Testis (tissue), 2 donors: ENCODE measurements at regions not wholly inside any gene's neighbourhood (a gene's known extent, or its start where the extent isn't known, plus 50 kb on each side); places are given as distances from the start of the nearest gene placed in this dataset.

ENCODE experiments used
- DNase-seq: peaks from one replicate; pipeline ENCODE4 v3.0.0-alpha.2; 2019
- H3K27ac ChIP-seq, 2 donors: fragments of 200-600 bp; sonication (generic); one replicate each; pipeline ENCODE4 v1.5.1; 2019
- H3K27me3 ChIP-seq: fragments of 200-600 bp; sonication (generic); one replicate; pipeline ENCODE4 v1.5.1; 2019
- H3K36me3 ChIP-seq: fragments of 200-600 bp; sonication (generic); one replicate; pipeline ENCODE4 v1.5.1; 2017; ENCODE audit warnings: low read depth; ENCODE audit errors: missing control alignments
- H3K4me1 ChIP-seq: fragments of 200-600 bp; sonication (generic); one replicate; pipeline ENCODE4 v1.5.1; 2019
- H3K4me3 ChIP-seq, 2 donors: fragments of 200-600 bp; sonication (generic); one replicate each; pipeline ENCODE4 v1.5.1; 2017 to 2019
- H3K9me3 ChIP-seq: fragments of 200-600 bp; sonication (generic); one replicate; pipeline ENCODE4 v1.5.1; 2017
- POLR2A ChIP-seq: fragments of 450-650 bp; IDR thresholded peaks from one replicate; pipeline ENCODE4 v1.6.1; 2017; ENCODE audit warnings: antibody characterized with exemption, mild to moderate bottlenecking, moderate library complexity
- WGBS, 2 donors: methylation state at CpG; one replicate each; pipeline ENCODE4 v1.1.5; 2018; 5-methylcytosine and 5-hydroxymethylcytosine counted together
- intact Hi-C: fragments of 100-400 bp; cut with DNase I; formaldehyde crosslinking; loops from one replicate; pipeline ENCODE4 v1.15.1; 2023; ENCODE audit warnings: low total_unique reads
- TF ChIP-seq, protein P1 (sequence below), 3 experiments: fragments of 450-650 bp in 2 of 3; fragments of 200-600 bp in 1 of 3; sonication (generic) in 1 of 3; IDR thresholded peaks; one replicate each; pipeline ENCODE4 v1.5.1; 2016 to 2019; ENCODE audit warnings: antibody characterized with exemption in 3 of 3, mild to moderate bottlenecking in 2 of 3, moderate library complexity in 1 of 3

DNA sequence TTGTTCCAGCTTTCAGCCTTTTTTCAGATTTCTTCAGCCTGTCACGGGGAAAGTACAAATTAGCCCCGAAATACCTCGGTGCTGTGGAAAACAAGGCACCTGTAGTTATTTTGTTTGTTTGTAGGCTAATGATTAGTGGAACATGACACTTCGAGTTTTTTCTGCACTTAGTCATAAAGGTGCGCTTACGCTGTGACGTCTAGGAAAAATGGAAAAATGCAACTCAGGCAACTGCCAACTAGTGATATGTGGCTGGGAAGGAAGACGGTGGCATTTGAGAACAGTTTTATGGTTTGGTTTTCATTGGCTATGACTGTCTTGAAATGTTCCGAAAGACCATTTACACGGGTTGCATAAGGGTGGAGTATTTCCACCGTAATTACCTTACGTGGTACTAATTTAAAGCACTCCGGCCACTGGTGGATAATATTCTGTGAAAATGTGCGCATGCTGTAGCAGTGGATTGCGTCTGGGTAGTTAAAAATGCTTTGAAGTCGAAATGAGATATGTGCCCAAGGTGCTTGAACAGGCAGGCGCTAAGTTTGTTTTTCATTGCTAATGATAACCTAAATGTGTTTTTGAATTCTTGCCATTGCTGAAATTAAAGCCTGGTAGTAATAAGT lies 94.5 kb upstream of the CELF2 start:
- TF ChIP-seq POLR2A = no peak
- TF ChIP-seq, protein P1, sequence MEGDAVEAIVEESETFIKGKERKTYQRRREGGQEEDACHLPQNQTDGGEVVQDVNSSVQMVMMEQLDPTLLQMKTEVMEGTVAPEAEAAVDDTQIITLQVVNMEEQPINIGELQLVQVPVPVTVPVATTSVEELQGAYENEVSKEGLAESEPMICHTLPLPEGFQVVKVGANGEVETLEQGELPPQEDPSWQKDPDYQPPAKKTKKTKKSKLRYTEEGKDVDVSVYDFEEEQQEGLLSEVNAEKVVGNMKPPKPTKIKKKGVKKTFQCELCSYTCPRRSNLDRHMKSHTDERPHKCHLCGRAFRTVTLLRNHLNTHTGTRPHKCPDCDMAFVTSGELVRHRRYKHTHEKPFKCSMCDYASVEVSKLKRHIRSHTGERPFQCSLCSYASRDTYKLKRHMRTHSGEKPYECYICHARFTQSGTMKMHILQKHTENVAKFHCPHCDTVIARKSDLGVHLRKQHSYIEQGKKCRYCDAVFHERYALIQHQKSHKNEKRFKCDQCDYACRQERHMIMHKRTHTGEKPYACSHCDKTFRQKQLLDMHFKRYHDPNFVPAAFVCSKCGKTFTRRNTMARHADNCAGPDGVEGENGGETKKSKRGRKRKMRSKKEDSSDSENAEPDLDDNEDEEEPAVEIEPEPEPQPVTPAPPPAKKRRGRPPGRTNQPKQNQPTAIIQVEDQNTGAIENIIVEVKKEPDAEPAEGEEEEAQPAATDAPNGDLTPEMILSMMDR (IDR thresholded peaks at IDR 0.05) = no peak
- Histone ChIP-seq H3K27ac (no peak overlapping the region), H3K36me3 (no peaks in the 10 kb centered on the region), H3K4me3 (no peak overlapping the region), H3K27me3 (no peaks in the 10 kb centered on the region), H3K9me3 (no peaks in the 10 kb centered on the region), H3K4me1 (no peaks in the 10 kb centered on the region)
- 54 to 77% methylated on average over 17 of the region's 17 CpGs for WGBS, 2 donors
- intact Hi-C loops = no loop called here
- DNase-seq = no peak

DNA sequence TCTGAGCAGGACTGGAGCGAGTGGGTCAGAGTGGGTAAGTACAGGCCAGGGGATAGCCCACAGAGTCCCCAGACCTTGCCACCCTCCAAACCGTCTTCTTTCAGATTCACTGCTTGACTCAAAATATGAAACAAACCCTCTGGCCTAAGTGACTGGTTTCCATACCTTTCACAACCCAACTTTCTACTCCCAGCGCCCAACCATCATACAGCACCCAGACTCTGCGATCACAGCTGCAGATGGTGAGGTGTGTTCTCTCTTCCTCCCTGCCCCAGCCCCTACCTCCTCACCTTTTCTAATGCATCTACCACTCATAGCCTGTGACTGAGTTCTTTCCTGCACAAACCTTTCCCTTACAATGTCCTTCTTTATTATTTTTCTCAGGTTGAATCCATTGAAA lies 92.0 kb upstream of the CELF2 start:
- no peak for DNase-seq
- no peak overlapping the region for H3K4me3 ChIP-seq
- intact Hi-C loops = no loop called here
- no peak for TF ChIP-seq POLR2A
- TF ChIP-seq, protein P1 (IDR thresholded peaks at IDR 0.05) = no peak
- no peaks in the 10 kb centered on the region for H3K9me3 ChIP-seq
- H3K36me3 ChIP-seq = no peaks in the 10 kb centered on the region
- 97 to 100% methylated on average over 4 of the region's 4 CpGs for WGBS, 2 donors
- H3K27ac ChIP-seq = no peak overlapping the region
- no peaks in the 10 kb centered on the region for H3K27me3 ChIP-seq
- H3K4me1 ChIP-seq = no peaks in the 10 kb centered on the region

DNA sequence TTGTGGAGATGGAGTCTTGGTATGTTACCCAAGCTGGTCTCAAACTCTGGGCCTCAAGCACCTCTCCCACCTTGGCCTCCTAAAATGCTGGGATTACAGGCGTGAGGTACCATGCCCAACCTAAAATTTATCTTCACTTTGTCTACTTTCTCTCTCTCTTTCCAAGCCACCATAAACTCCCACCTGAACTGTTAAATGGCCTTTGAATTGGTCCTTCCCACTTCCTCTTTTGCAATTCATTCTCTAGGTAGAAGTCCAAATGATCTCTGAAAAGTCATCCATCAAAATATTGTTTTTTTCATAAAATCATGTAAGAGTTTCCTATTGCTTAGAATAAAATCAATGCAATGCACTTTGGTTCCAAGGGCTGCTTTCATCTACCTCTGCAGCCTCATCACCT lies 90.1 kb upstream of the CELF2 start:
- Histone ChIP-seq H3K4me1 (no peaks in the 10 kb centered on the region), H3K27ac (no peak overlapping the region), H3K27me3 (no peaks in the 10 kb centered on the region), H3K9me3 (no peaks in the 10 kb centered on the region), H3K4me3 (no peak overlapping the region), H3K36me3 (no peaks in the 10 kb centered on the region)
- 93 to 100% methylated on average over 1 of the region's 1 CpG for WGBS, 2 donors
- intact Hi-C loops = no loop called here
- TF ChIP-seq, protein P1 (IDR thresholded peaks at IDR 0.05) = no peak
- TF ChIP-seq POLR2A = no peak
- DNase-seq = no peak

DNA sequence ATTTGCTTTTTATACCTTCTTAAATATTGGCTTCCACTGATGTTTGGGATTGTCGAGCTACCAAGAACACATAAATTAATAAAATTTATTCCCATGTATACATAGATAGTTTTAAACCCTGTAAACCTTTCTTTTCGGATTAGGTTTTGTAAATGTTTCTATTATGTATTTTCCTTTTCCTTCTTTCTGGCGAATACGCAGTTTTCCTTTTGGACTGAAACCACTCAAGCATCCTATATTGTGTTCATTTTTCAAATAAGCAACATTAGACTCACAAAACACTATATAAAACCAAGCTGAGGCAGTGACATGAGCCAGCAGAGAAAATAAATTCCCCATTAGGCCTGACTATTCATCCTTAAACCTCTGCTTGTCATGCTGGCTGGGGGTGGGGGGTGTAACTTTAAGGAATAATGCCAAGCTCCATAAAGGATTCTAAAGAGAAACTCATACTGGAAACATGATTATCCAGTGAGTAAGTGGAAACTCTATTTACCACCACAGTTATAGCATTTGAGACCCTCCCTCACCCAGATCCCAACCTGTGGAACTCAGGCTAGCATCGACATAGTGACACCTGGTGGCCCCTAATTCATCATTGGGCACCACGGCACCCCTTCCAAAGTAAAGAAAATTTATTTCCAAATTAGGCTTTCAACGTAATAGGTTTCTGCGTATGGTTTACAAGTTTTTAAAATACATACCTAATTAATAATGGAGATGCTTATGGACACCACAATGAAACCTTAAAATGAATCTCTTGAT lies 86.5 kb upstream of the CELF2 start:
- intact Hi-C loops = no loop called here
- no peak overlapping the region for H3K4me3 ChIP-seq
- no peak overlapping the region for H3K27ac ChIP-seq
- H3K4me1 ChIP-seq = no peaks in the 10 kb centered on the region
- H3K9me3 ChIP-seq = no peaks in the 10 kb centered on the region
- H3K27me3 ChIP-seq = no peaks in the 10 kb centered on the region
- no peaks in the 10 kb centered on the region for H3K36me3 ChIP-seq
- DNase-seq = no peak
- WGBS, 2 donors = 89 to 93% methylated on average over 8 of the region's 8 CpGs
- TF ChIP-seq, protein P1 (IDR thresholded peaks at IDR 0.05) = no peak
- TF ChIP-seq POLR2A = no peak

DNA sequence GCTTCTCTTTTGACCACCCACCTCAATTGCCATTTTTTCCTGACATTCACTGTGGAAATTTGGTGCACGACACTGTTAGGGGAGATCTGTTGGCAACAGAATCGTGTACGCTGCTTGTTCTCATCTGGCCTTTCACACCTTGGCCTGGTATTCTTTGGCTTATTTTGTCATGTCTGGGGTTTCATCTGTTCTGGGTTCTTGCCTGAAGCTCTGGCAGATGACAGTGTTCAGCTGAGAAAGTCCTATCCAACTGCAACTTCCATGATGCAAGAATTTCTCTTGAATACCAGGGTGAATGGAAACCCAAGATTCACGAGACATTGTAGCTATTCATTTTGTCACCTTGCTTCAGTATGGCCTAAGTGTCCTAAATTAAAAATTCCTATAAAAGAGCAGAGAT lies 82.6 kb upstream of the CELF2 start:
- H3K27ac ChIP-seq = no peak overlapping the region
- no peak for TF ChIP-seq POLR2A
- TF ChIP-seq, protein P1 (IDR thresholded peaks at IDR 0.05) = no peak
- intact Hi-C loops = no loop called here
- DNase-seq = no peak
- no peaks in the 10 kb centered on the region for H3K4me1 ChIP-seq
- H3K36me3 ChIP-seq = no peaks in the 10 kb centered on the region
- 90 to 91% methylated on average over 4 of the region's 4 CpGs for WGBS, 2 donors
- H3K27me3 ChIP-seq = no peaks in the 10 kb centered on the region
- H3K4me3 ChIP-seq = no peak overlapping the region
- no peaks in the 10 kb centered on the region for H3K9me3 ChIP-seq
